Neural progenitor cell (in vitro differentiated cells): ENCODE measurements at regions not wholly inside any gene's neighbourhood (a gene's known extent, or its start where the extent isn't known, plus 50 kb on each side); places are given as distances from the start of the nearest gene placed in this dataset.

Experiments used
- EZH2 ChIP-seq: fragments of 200-600 bp; sonication (generic); IDR thresholded peaks from 2 replicates; pipeline ENCODE4 v1.6.1; 2017; ENCODE audit warnings: antibody characterized with exemption, mild to moderate bottlenecking, moderate library complexity
- EZH2phosphoT487 ChIP-seq: fragments of 200-600 bp; sonication (generic); IDR thresholded peaks from 2 replicates; pipeline ENCODE4 v1.6.1; 2017; ENCODE audit warnings: antibody characterized with exemption
- TF ChIP-seq, protein P1 (sequence below): fragments of 200-600 bp; sonication (generic); IDR thresholded peaks from 2 replicates; pipeline ENCODE4 v1.5.1; 2017; ENCODE audit warnings: antibody characterized with exemption, mild to moderate bottlenecking

DNA sequence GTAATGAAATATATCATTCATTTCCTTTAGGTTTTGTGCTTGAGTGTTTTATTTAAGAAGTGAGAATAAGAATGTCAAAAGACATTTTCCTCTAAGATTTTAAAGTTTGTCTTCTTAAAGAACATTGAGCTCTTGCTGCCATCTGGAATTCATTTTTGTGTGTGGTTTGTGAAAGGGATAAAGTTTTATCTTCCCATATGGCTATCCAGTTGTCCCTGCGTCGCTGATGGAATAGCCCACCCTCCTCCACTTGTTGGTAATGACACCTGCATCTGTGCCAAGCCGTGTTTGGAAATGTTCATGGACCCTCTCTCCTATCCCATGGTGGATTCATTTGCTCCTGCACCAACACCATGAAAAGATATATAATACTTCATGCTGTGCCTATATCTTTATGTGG is 901.5 kb downstream of the BRD1 start:
- TF ChIP-seq, protein P1, sequence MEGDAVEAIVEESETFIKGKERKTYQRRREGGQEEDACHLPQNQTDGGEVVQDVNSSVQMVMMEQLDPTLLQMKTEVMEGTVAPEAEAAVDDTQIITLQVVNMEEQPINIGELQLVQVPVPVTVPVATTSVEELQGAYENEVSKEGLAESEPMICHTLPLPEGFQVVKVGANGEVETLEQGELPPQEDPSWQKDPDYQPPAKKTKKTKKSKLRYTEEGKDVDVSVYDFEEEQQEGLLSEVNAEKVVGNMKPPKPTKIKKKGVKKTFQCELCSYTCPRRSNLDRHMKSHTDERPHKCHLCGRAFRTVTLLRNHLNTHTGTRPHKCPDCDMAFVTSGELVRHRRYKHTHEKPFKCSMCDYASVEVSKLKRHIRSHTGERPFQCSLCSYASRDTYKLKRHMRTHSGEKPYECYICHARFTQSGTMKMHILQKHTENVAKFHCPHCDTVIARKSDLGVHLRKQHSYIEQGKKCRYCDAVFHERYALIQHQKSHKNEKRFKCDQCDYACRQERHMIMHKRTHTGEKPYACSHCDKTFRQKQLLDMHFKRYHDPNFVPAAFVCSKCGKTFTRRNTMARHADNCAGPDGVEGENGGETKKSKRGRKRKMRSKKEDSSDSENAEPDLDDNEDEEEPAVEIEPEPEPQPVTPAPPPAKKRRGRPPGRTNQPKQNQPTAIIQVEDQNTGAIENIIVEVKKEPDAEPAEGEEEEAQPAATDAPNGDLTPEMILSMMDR: no peak
- no peak for TF ChIP-seq EZH2
- TF ChIP-seq EZH2phosphoT487: no peak
